ENCODE measurements at regions not wholly inside any gene's neighbourhood (a gene's known extent, or its start where the extent isn't known, plus 50 kb on each side); places are given as distances from the start of the nearest gene placed in this dataset.

DNA sequence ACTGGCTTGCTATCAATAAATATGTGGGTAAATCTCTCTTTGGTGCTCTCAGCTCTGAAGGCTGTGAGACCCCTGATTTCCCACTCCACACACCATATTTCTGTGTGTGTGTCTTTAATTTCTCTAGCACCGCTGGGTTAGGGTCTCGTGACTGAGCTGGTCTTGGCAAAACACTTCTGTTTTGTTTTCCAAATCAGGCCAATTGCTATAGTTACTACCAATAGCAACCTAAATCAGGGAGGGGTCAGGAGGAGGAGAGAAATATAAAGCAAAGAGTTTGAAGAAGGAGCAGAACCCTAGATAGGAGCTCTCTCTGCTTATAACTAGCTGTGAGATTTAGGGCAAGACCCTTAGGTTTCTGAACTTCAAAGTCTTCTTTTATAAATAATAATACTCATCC lies 250.5 kb upstream of the IGFBP7 start:
- TF ChIP-seq ATF7 (IDR thresholded peaks at IDR 0.05; ENCODE audit: low read depth): no peak
- TF ChIP-seq, protein P1, sequence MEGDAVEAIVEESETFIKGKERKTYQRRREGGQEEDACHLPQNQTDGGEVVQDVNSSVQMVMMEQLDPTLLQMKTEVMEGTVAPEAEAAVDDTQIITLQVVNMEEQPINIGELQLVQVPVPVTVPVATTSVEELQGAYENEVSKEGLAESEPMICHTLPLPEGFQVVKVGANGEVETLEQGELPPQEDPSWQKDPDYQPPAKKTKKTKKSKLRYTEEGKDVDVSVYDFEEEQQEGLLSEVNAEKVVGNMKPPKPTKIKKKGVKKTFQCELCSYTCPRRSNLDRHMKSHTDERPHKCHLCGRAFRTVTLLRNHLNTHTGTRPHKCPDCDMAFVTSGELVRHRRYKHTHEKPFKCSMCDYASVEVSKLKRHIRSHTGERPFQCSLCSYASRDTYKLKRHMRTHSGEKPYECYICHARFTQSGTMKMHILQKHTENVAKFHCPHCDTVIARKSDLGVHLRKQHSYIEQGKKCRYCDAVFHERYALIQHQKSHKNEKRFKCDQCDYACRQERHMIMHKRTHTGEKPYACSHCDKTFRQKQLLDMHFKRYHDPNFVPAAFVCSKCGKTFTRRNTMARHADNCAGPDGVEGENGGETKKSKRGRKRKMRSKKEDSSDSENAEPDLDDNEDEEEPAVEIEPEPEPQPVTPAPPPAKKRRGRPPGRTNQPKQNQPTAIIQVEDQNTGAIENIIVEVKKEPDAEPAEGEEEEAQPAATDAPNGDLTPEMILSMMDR (IDR thresholded peaks at IDR 0.05 in 2 of 3, conservative IDR thresholded peaks at IDR 0.05 in 1 of 3; ENCODE audit: control insufficient read depth in 2 of 3, extremely low read depth in 1 of 3, insufficient read depth in 1 of 3, low read depth in 3 of 3, low read length in 3 of 3): no peak
- TF ChIP-seq, protein P2, sequence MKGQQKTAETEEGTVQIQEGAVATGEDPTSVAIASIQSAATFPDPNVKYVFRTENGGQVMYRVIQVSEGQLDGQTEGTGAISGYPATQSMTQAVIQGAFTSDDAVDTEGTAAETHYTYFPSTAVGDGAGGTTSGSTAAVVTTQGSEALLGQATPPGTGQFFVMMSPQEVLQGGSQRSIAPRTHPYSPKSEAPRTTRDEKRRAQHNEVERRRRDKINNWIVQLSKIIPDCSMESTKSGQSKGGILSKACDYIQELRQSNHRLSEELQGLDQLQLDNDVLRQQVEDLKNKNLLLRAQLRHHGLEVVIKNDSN (IDR thresholded peaks at IDR 0.05; ENCODE audit: borderline replicate concordance, extremely low read length, insufficient read depth, low read depth, low read length): no peak
- TF ChIP-seq, protein P3, sequence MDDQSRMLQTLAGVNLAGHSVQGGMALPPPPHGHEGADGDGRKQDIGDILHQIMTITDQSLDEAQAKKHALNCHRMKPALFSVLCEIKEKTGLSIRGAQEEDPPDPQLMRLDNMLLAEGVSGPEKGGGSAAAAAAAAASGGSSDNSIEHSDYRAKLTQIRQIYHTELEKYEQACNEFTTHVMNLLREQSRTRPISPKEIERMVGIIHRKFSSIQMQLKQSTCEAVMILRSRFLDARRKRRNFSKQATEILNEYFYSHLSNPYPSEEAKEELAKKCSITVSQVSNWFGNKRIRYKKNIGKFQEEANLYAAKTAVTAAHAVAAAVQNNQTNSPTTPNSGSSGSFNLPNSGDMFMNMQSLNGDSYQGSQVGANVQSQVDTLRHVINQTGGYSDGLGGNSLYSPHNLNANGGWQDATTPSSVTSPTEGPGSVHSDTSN (IDR thresholded peaks at IDR 0.05; ENCODE audit: insufficient replicate concordance, low read depth, low read length): no peak

Measured in GM12878 (cell line).